ENCODE measurements at regions not wholly inside any gene's neighbourhood (a gene's known extent, or its start where the extent isn't known, plus 50 kb on each side); places are given as distances from the start of the nearest gene placed in this dataset.
"Not testable (repeated sequence)": the region's sequence is repeated elsewhere in the genome, so short reads cannot be mapped to it uniquely, and the experiment has no call there.

DNA sequence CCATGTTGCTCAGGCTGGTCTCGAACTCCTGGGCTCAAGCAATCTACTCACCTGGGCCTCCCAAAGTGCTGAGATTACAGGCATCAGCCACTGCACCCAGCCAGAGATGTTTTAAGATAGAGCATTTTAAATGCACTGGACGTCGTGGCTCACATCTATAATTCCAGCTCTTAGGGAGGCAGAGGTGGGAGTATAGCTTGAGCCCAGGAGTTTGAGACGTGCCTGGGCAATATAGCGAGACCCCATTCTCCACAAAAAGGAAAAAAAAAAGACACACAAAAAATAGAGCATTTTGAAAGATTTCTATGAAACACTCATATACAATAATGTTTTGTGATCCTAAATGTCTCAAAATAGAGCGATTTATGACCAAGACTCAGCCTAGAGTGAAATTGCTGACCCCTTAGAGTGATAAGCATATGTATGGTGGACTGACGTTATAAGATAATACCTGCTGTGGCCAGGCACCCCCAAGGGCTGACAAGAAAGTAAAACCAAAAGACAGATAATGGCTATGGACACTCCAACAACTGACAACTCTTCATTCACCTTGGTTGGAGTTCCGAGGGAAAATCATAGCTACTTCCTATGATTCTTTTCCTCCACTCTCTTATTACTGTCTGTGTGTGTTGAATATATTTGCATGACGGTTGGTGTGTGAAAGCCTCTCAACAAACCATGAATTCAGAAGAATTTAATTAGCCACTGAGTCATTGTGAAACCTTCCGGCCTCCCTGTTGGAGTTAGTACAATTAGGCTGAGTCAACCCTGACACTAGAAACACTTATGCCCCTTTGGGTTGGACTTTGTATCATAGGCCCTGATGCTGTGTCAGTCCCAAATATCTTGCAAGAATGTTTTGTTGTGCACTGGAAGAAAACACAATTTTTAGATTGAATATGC, 526.5 kb upstream of the NUDT12 start:
- Mint-ChIP-seq H3K4me1 (no peaks in the 10 kb centered on the region), H3K4me3 (no peak overlapping the region), H3K27ac (no peak overlapping the region), H3K27me3 (no peaks in the 10 kb centered on the region), H3K9me3 (peaks cover 9 to 12% (median 10%) of the 10 kb centered on the region in 3 donors), H3K36me3 (no peaks in the 10 kb centered on the region)
- Histone ChIP-seq H3K27me3 (replicated peaks in 1 of 2; ENCODE audit: control insufficient read depth in 2 of 2, extremely low read depth in 1 of 2, insufficient read depth in 2 of 2, low read length in 1 of 2) (no peaks in the 10 kb centered on the region), H3K4me3 (ENCODE audit: control insufficient read depth in 1 of 2, extremely low read depth in 1 of 2, low read length in 1 of 2) (no peak overlapping the region), H3K27ac (ENCODE audit: low read length) (no peak overlapping the region), H3K36me3 (ENCODE audit: control insufficient read depth in 2 of 2, extremely low read depth in 1 of 2, insufficient read depth in 1 of 2, low read length in 1 of 2) (no peaks in the 10 kb centered on the region), H3K4me1 (ENCODE audit: control insufficient read depth in 1 of 2, extremely low read depth in 1 of 2, insufficient read depth in 2 of 2, low read length in 2 of 2) (no peaks in the 10 kb centered on the region), H3K9me3 (no peaks in the 10 kb centered on the region)
- POLR2A ChIA-PET, result no interaction called here
- CTCF ChIA-PET, result no interaction called here
- no CpG with 5 or more reads among the region's 10 CpGs for WGBS (ENCODE audit: insufficient coverage)
- DNase-seq (no peak), ATAC-seq (replicated peaks in 1 of 4) (no peak)

- Histone ChIP-seq H3K27ac (ENCODE audit: low read length) (no peak overlapping the region), H3K27me3 (replicated peaks in 1 of 2; ENCODE audit: control insufficient read depth in 2 of 2, extremely low read depth in 1 of 2, insufficient read depth in 2 of 2, low read length in 1 of 2) (no peaks in the 10 kb centered on the region), H3K4me3 (ENCODE audit: control insufficient read depth in 1 of 2, extremely low read depth in 1 of 2, low read length in 1 of 2) (no peak overlapping the region), H3K4me1 (ENCODE audit: control insufficient read depth in 1 of 2, extremely low read depth in 1 of 2, insufficient read depth in 2 of 2, low read length in 2 of 2) (no peaks in the 10 kb centered on the region), H3K36me3 (ENCODE audit: control insufficient read depth in 2 of 2, extremely low read depth in 1 of 2, insufficient read depth in 1 of 2, low read length in 1 of 2) (no peaks in the 10 kb centered on the region), H3K9me3 (no peaks in the 10 kb centered on the region)
- no peaks in the 10 kb centered on the region for H3K27me3 Mint-ChIP-seq
- POLR2A ChIA-PET, result no interaction called here
- CTCF ChIA-PET, result no interaction called here
- H3K36me3 Mint-ChIP-seq, result no peaks in the 10 kb centered on the region
- WGBS (ENCODE audit: insufficient coverage), result no CpG with 5 or more reads among the region's 2 CpGs
- no peak overlapping the region for H3K4me3 Mint-ChIP-seq
- ATAC-seq (replicated peaks in 1 of 4) (no peak), DNase-seq (no peak)
- H3K27ac Mint-ChIP-seq, result no peak overlapping the region
- peaks cover 8 to 14% (median 10%) of the 10 kb centered on the region in 3 donors for H3K9me3 Mint-ChIP-seq
- H3K4me1 Mint-ChIP-seq, result no peaks in the 10 kb centered on the region
Measured at GRCh38 chr5:104084896-104085295, 522.3 kb upstream of the NUDT12 start.

DNA sequence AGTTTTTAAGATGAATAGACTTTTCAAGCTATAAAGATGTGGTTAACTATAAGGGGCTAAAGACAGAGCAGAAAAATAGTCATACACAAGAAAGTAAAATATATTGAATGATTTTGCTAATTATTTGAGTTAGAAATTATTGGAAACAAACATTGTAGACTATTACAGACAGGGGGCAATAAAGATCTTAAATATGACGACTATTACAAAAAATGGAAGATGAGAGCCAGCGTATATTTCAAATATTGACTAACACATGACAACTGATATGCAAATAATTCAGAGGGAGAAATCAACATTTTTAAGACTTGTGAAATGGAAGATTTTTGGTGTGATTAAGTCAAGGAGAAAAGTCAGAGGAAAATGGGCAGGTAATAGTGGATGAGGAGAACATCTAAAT, 520.2 kb upstream of the NUDT12 start:
- no peaks in the 10 kb centered on the region for H3K4me1 ChIP-seq (ENCODE audit: control insufficient read depth in 1 of 2, extremely low read depth in 1 of 2, insufficient read depth in 2 of 2, low read length in 2 of 2)
- Mint-ChIP-seq H3K27ac (no peak overlapping the region), H3K9me3 (peaks cover 1 to 6% (median 2%) of the 10 kb centered on the region in 3 donors), H3K4me1 (no peaks in the 10 kb centered on the region), H3K27me3 (no peaks in the 10 kb centered on the region), H3K4me3 (no peak overlapping the region), H3K36me3 (no peaks in the 10 kb centered on the region)
- POLR2A ChIA-PET, result no interaction called here
- DNase-seq (no peak), ATAC-seq (replicated peaks in 1 of 4) (no peak)
- CTCF ChIA-PET, result interaction anchor here in 1 of 2 donors (0.6 kb wide), 1 partner anchor 10 kb away, joined by 3 read pairs; no protein-coding TSS in a partner anchor
- H3K4me3 ChIP-seq (ENCODE audit: control insufficient read depth in 1 of 2, extremely low read depth in 1 of 2, low read length in 1 of 2), result no peak overlapping the region
- no peak overlapping the region for H3K27ac ChIP-seq (ENCODE audit: low read length)
- H3K27me3 ChIP-seq (replicated peaks in 1 of 2; ENCODE audit: control insufficient read depth in 2 of 2, extremely low read depth in 1 of 2, insufficient read depth in 2 of 2, low read length in 1 of 2), result no peaks in the 10 kb centered on the region
- WGBS (ENCODE audit: insufficient coverage), result no CpG with 5 or more reads among the region's 2 CpGs
- H3K36me3 ChIP-seq (ENCODE audit: control insufficient read depth in 2 of 2, extremely low read depth in 1 of 2, insufficient read depth in 1 of 2, low read length in 1 of 2), result no peaks in the 10 kb centered on the region
- H3K9me3 ChIP-seq, result no peaks in the 10 kb centered on the region

DNA sequence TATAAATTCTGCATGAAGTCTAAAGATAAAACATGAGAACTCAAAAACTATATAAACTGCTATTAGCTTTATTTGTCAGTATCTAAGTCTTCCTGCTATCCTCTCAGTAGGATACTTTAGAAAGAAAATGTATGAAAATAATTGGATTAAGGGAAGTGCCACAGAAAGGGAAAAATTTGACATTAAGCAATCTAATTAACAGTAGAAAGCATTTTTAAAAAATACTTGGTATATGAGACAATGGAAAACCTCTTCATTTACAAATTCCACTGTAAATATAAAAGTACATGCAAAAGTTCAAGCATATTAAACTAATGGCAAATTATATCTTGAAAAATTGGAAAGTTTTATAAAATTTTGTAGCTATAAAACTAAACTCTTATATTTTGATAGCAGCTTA, 518.6 kb upstream of the NUDT12 start:
- Mint-ChIP-seq H3K36me3 (no peaks in the 10 kb centered on the region), H3K4me3 (no peak overlapping the region), H3K9me3 (peaks cover 0 to 6% (median 0%) of the 10 kb centered on the region in 3 donors), H3K27ac (no peak overlapping the region), H3K4me1 (no peaks in the 10 kb centered on the region), H3K27me3 (no peaks in the 10 kb centered on the region)
- ATAC-seq (replicated peaks in 1 of 4) (no peak), DNase-seq (no peak)
- no peak overlapping the region for H3K27ac ChIP-seq (ENCODE audit: low read length)
- CTCF ChIA-PET, result no interaction called here
- POLR2A ChIA-PET, result no interaction called here
- H3K4me3 ChIP-seq (ENCODE audit: control insufficient read depth in 1 of 2, extremely low read depth in 1 of 2, low read length in 1 of 2), result no peak overlapping the region
- H3K36me3 ChIP-seq (ENCODE audit: control insufficient read depth in 2 of 2, extremely low read depth in 1 of 2, insufficient read depth in 1 of 2, low read length in 1 of 2), result no peaks in the 10 kb centered on the region
- no peaks in the 10 kb centered on the region for H3K27me3 ChIP-seq (replicated peaks in 1 of 2; ENCODE audit: control insufficient read depth in 2 of 2, extremely low read depth in 1 of 2, insufficient read depth in 2 of 2, low read length in 1 of 2)
- H3K4me1 ChIP-seq (ENCODE audit: control insufficient read depth in 1 of 2, extremely low read depth in 1 of 2, insufficient read depth in 2 of 2, low read length in 2 of 2), result no peaks in the 10 kb centered on the region
- no peaks in the 10 kb centered on the region for H3K9me3 ChIP-seq

GRCh38 chr5:104080646-104081175, 518.1 kb upstream of the NUDT12 start:
- POLR2A ChIA-PET, result no interaction called here
- no peak overlapping the region for H3K4me3 Mint-ChIP-seq
- no peaks in the 10 kb centered on the region for H3K36me3 ChIP-seq (ENCODE audit: control insufficient read depth in 2 of 2, extremely low read depth in 1 of 2, insufficient read depth in 1 of 2, low read length in 1 of 2)

DNA sequence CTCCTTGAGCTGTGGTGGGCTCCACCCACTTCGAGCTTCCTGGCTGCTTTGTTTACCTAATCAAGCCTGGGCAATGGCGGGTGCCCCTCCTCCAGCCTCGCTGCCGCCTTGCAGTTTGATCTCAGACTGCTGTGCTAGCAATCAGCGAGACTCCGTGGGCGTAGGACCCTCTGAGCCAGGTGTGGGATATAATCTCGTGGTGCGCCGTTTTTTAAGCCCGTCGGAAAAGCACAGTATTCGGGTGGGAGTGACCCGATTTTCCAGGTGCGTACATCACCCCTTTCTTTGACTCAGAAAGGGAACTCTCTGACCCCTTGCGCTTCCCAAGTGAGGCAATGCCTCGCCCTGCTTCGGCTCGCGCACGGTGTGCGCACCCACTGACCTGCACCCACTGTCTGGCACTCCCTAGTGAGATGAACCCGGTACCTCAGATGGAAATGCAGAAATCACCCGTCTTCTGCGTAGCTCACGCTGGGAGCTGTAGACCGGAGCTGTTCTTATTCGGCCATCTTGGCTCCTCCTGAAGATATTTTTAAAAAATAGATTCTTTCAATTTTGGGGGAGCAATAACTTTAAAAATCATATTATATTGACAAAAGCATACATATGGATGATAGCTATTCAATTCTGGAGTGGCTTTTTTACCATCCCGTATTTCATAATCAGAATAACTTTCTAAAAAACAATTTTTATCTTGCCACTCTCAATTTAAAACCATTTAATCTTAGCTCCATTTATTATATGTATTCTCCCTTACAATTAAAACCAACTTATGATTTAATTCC, 517.5 kb upstream of the NUDT12 start:
- H3K36me3 Mint-ChIP-seq; H3K27ac Mint-ChIP-seq; H3K27me3 Mint-ChIP-seq; H3K36me3 ChIP-seq (ENCODE audit: control insufficient read depth in 2 of 2, extremely low read depth in 1 of 2, insufficient read depth in 1 of 2, low read length in 1 of 2); H3K9me3 Mint-ChIP-seq; POLR2A ChIA-PET; ATAC-seq (replicated peaks in 1 of 4); H3K4me3 ChIP-seq (ENCODE audit: control insufficient read depth in 1 of 2, extremely low read depth in 1 of 2, low read length in 1 of 2); DNase-seq; H3K27me3 ChIP-seq (replicated peaks in 1 of 2; ENCODE audit: control insufficient read depth in 2 of 2, extremely low read depth in 1 of 2, insufficient read depth in 2 of 2, low read length in 1 of 2); H3K4me1 Mint-ChIP-seq; H3K9me3 ChIP-seq; H3K27ac ChIP-seq (ENCODE audit: low read length); CTCF ChIA-PET; H3K4me3 Mint-ChIP-seq; H3K4me1 ChIP-seq (ENCODE audit: control insufficient read depth in 1 of 2, extremely low read depth in 1 of 2, insufficient read depth in 2 of 2, low read length in 2 of 2): not testable (repeated sequence)
- 98% methylated on average over 7 of the region's 29 CpGs for WGBS (ENCODE audit: insufficient coverage)

More at GRCh38 chr5:104080646-104081175, 518.1 kb upstream of the NUDT12 start:
- no peak overlapping the region for H3K4me3 ChIP-seq (ENCODE audit: control insufficient read depth in 1 of 2, extremely low read depth in 1 of 2, low read length in 1 of 2)
- no peaks in the 10 kb centered on the region for H3K27me3 ChIP-seq (replicated peaks in 1 of 2; ENCODE audit: control insufficient read depth in 2 of 2, extremely low read depth in 1 of 2, insufficient read depth in 2 of 2, low read length in 1 of 2)
- ATAC-seq (replicated peaks in 1 of 4) (no peak), DNase-seq (no peak)
- no CpG with 5 or more reads among the region's 2 CpGs for WGBS (ENCODE audit: insufficient coverage)
- Mint-ChIP-seq H3K27me3 (no peaks in the 10 kb centered on the region), H3K4me1 (no peaks in the 10 kb centered on the region), H3K36me3 (no peaks in the 10 kb centered on the region), H3K9me3 (peaks cover 0 to 6% (median 0%) of the 10 kb centered on the region in 3 donors), H3K27ac (no peak overlapping the region)
- CTCF ChIA-PET, result no interaction called here
- no peaks in the 10 kb centered on the region for H3K4me1 ChIP-seq (ENCODE audit: control insufficient read depth in 1 of 2, extremely low read depth in 1 of 2, insufficient read depth in 2 of 2, low read length in 2 of 2)
- H3K27ac ChIP-seq (ENCODE audit: low read length), result no peak overlapping the region
- H3K9me3 ChIP-seq, result no peaks in the 10 kb centered on the region

Measured in T-cell (primary cell).